ENCODE measurements at regions not wholly inside any gene's neighbourhood (a gene's known extent, or its start where the extent isn't known, plus 50 kb on each side); places are given as distances from the start of the nearest gene placed in this dataset.

GRCh38 chr3:159166899-159167586, 365.2 kb downstream of the MFSD1 start:
- H3K9me3 Mint-ChIP-seq = peaks cover 3% of the 10 kb centered on the region
- H3K27me3 Mint-ChIP-seq = no peaks in the 10 kb centered on the region
- no peak overlapping the region for H3K4me3 Mint-ChIP-seq
- H3K36me3 Mint-ChIP-seq (ENCODE audit: low read depth) = no peaks in the 10 kb centered on the region
- no peak overlapping the region for H3K27ac Mint-ChIP-seq
- ATAC-seq (replicated peaks) = no peak
- no peaks in the 10 kb centered on the region for H3K4me1 Mint-ChIP-seq

GRCh38 chr3:159168788-159169187, 366.9 kb downstream of the MFSD1 start:
- H3K4me1 Mint-ChIP-seq = no peaks in the 10 kb centered on the region
- H3K9me3 Mint-ChIP-seq = peaks cover 3% of the 10 kb centered on the region

GRCh38 chr3:159169828-159170227, 368.0 kb downstream of the MFSD1 start:
- Mint-ChIP-seq H3K9me3 (peaks cover 3% of the 10 kb centered on the region), H3K27ac (no peak overlapping the region), H3K4me1 (no peaks in the 10 kb centered on the region), H3K36me3 (ENCODE audit: low read depth) (no peaks in the 10 kb centered on the region), H3K4me3 (no peak overlapping the region), H3K27me3 (no peaks in the 10 kb centered on the region)
- ATAC-seq (replicated peaks) = no peak

More at GRCh38 chr3:159168788-159169187, 366.9 kb downstream of the MFSD1 start:
- H3K27me3 Mint-ChIP-seq = no peaks in the 10 kb centered on the region
- H3K4me3 Mint-ChIP-seq = no peak overlapping the region
- ATAC-seq (replicated peaks) = no peak
- no peaks in the 10 kb centered on the region for H3K36me3 Mint-ChIP-seq (ENCODE audit: low read depth)
- no peak overlapping the region for H3K27ac Mint-ChIP-seq

GRCh38 chr3:159170436-159171003, 368.7 kb downstream of the MFSD1 start:
- no peaks in the 10 kb centered on the region for H3K27me3 Mint-ChIP-seq
- H3K4me3 Mint-ChIP-seq = no peak overlapping the region
- no peaks in the 10 kb centered on the region for H3K36me3 Mint-ChIP-seq (ENCODE audit: low read depth)
- no peak overlapping the region for H3K27ac Mint-ChIP-seq
- no peak for ATAC-seq (replicated peaks)
- no peaks in the 10 kb centered on the region for H3K4me1 Mint-ChIP-seq
- peaks cover 3% of the 10 kb centered on the region for H3K9me3 Mint-ChIP-seq

- Mint-ChIP-seq H3K27ac (no peak overlapping the region), H3K4me3 (no peak overlapping the region), H3K4me1 (no peaks in the 10 kb centered on the region), H3K9me3 (peaks cover 3% of the 10 kb centered on the region), H3K36me3 (ENCODE audit: low read depth) (no peaks in the 10 kb centered on the region), H3K27me3 (no peaks in the 10 kb centered on the region)
- ATAC-seq (replicated peaks) = no peak
These were observed 369.5 kb downstream of the MFSD1 start for GRCh38 chr3:159171333-159171732.

GRCh38 chr3:159172473-159172872, 370.6 kb downstream of the MFSD1 start:
- H3K36me3 Mint-ChIP-seq (ENCODE audit: low read depth) = no peaks in the 10 kb centered on the region
- H3K4me1 Mint-ChIP-seq = no peaks in the 10 kb centered on the region
- peaks cover 3% of the 10 kb centered on the region for H3K9me3 Mint-ChIP-seq
- H3K4me3 Mint-ChIP-seq = no peak overlapping the region
- no peak for ATAC-seq (replicated peaks)
- no peaks in the 10 kb centered on the region for H3K27me3 Mint-ChIP-seq
- H3K27ac Mint-ChIP-seq = no peak overlapping the region

- no peak overlapping the region for H3K27ac Mint-ChIP-seq
- no peak for ATAC-seq (replicated peaks)
- peaks cover 3% of the 10 kb centered on the region for H3K9me3 Mint-ChIP-seq
- no peaks in the 10 kb centered on the region for H3K27me3 Mint-ChIP-seq
- H3K36me3 Mint-ChIP-seq (ENCODE audit: low read depth) = no peaks in the 10 kb centered on the region
- H3K4me3 Mint-ChIP-seq = no peak overlapping the region
- no peaks in the 10 kb centered on the region for H3K4me1 Mint-ChIP-seq
These were observed 373.1 kb downstream of the MFSD1 start for GRCh38 chr3:159174715-159175692.

GRCh38 chr3:159178209-159178897, 376.5 kb downstream of the MFSD1 start:
- H3K4me1 Mint-ChIP-seq = no peaks in the 10 kb centered on the region
- H3K27ac Mint-ChIP-seq = no peak overlapping the region
- H3K36me3 Mint-ChIP-seq (ENCODE audit: low read depth) = no peaks in the 10 kb centered on the region
- H3K4me3 Mint-ChIP-seq = no peak overlapping the region
- peaks cover 5% of the 10 kb centered on the region for H3K9me3 Mint-ChIP-seq
- H3K27me3 Mint-ChIP-seq = peaks cover 3% of the 10 kb centered on the region
- ATAC-seq (replicated peaks) = no peak

- Mint-ChIP-seq H3K4me3 (no peak overlapping the region), H3K9me3 (peaks cover 5% of the 10 kb centered on the region), H3K4me1 (no peaks in the 10 kb centered on the region), H3K36me3 (ENCODE audit: low read depth) (no peaks in the 10 kb centered on the region), H3K27ac (no peak overlapping the region), H3K27me3 (peaks cover 3% of the 10 kb centered on the region)
- ATAC-seq (replicated peaks) = no peak
These were observed 381.1 kb downstream of the MFSD1 start for GRCh38 chr3:159182961-159183360.

- Mint-ChIP-seq H3K27ac (no peak overlapping the region), H3K36me3 (ENCODE audit: low read depth) (no peaks in the 10 kb centered on the region), H3K4me1 (no peaks in the 10 kb centered on the region), H3K4me3 (no peak overlapping the region), H3K9me3 (peaks cover 5% of the 10 kb centered on the region), H3K27me3 (peaks cover 3% of the 10 kb centered on the region)
- ATAC-seq (replicated peaks) = no peak
These were observed 383.7 kb downstream of the MFSD1 start for GRCh38 chr3:159185443-159186050.

- no peaks in the 10 kb centered on the region for H3K36me3 Mint-ChIP-seq (ENCODE audit: low read depth)
These were observed 384.7 kb downstream of the MFSD1 start for GRCh38 chr3:159186581-159186980.

GRCh38 chr3:159187232-159187631, 385.4 kb downstream of the MFSD1 start:
- no peaks in the 10 kb centered on the region for H3K9me3 Mint-ChIP-seq
- no peak overlapping the region for H3K27ac Mint-ChIP-seq
- H3K27me3 Mint-ChIP-seq = no peaks in the 10 kb centered on the region
- H3K4me3 Mint-ChIP-seq = no peak overlapping the region
- H3K36me3 Mint-ChIP-seq (ENCODE audit: low read depth) = no peaks in the 10 kb centered on the region
- ATAC-seq (replicated peaks) = no peak
- H3K4me1 Mint-ChIP-seq = no peaks in the 10 kb centered on the region

More at GRCh38 chr3:159186581-159186980, 384.7 kb downstream of the MFSD1 start:
- Mint-ChIP-seq H3K4me3 (no peak overlapping the region), H3K27me3 (peaks cover under 1% of the 10 kb centered on the region), H3K4me1 (no peaks in the 10 kb centered on the region), H3K27ac (no peak overlapping the region), H3K9me3 (peaks cover 2% of the 10 kb centered on the region)
- no peak for ATAC-seq (replicated peaks)

- no peaks in the 10 kb centered on the region for H3K36me3 Mint-ChIP-seq (ENCODE audit: low read depth)
- H3K4me3 Mint-ChIP-seq = no peak overlapping the region
- no peak overlapping the region for H3K27ac Mint-ChIP-seq
- H3K9me3 Mint-ChIP-seq = no peaks in the 10 kb centered on the region
- ATAC-seq (replicated peaks) = no peak
- no peaks in the 10 kb centered on the region for H3K4me1 Mint-ChIP-seq
- H3K27me3 Mint-ChIP-seq = no peaks in the 10 kb centered on the region
These were observed 385.9 kb downstream of the MFSD1 start for GRCh38 chr3:159187706-159188105.
